HG02610 (cell line): ENCODE measurements at regions not wholly inside any gene's neighbourhood (a gene's known extent, or its start where the extent isn't known, plus 50 kb on each side); places are given as distances from the start of the nearest gene placed in this dataset.

Experiments
- ATAC-seq: cut with Tn5 transposase; IDR thresholded peaks from one replicate; pipeline ENCODE4 v1.9.1; 2021; ENCODE audit warnings: mild to moderate bottlenecking, moderate library complexity; ENCODE audit not compliant: unreplicated experiment

GRCh38 chr2:235140801-235141081 lies 188.9 kb downstream of the SH3BP4 start:
- no peak for ATAC-seq

- no peak for ATAC-seq
These were observed 189.8 kb downstream of the SH3BP4 start for GRCh38 chr2:235141411-235142128.

- ATAC-seq: no peak
These were observed 190.8 kb downstream of the SH3BP4 start for GRCh38 chr2:235142601-235143000.

GRCh38 chr2:235143789-235144188 lies 192.0 kb downstream of the SH3BP4 start:
- no peak for ATAC-seq

GRCh38 chr2:235144291-235144690 lies 192.5 kb downstream of the SH3BP4 start:
- ATAC-seq: no peak

- no peak for ATAC-seq
These were observed 194.4 kb downstream of the SH3BP4 start for GRCh38 chr2:235146206-235146605.

- ATAC-seq: no peak
These were observed 195.2 kb downstream of the SH3BP4 start for GRCh38 chr2:235146871-235147565.

GRCh38 chr2:235148201-235149170 lies 196.7 kb downstream of the SH3BP4 start:
- ATAC-seq: no peak

GRCh38 chr2:235149240-235149659 lies 197.4 kb downstream of the SH3BP4 start:
- no peak for ATAC-seq

GRCh38 chr2:235149736-235150135 lies 197.9 kb downstream of the SH3BP4 start:
- no peak for ATAC-seq

GRCh38 chr2:235151152-235151551 lies 199.3 kb downstream of the SH3BP4 start:
- no peak for ATAC-seq

- ATAC-seq: no peak
These were observed 203.3 kb downstream of the SH3BP4 start for GRCh38 chr2:235155163-235155562.

- no peak for ATAC-seq
These were observed 204.2 kb downstream of the SH3BP4 start for GRCh38 chr2:235156055-235156454.

GRCh38 chr2:235157746-235158482 lies 206.1 kb downstream of the SH3BP4 start:
- ATAC-seq: no peak

GRCh38 chr2:235160281-235160810 lies 208.5 kb downstream of the SH3BP4 start:
- ATAC-seq: no peak

- no peak for ATAC-seq
These were observed 209.7 kb downstream of the SH3BP4 start for GRCh38 chr2:235161565-235161964.

GRCh38 chr2:235162082-235162836 lies 210.4 kb downstream of the SH3BP4 start:
- no peak for ATAC-seq

GRCh38 chr2:235162837-235163197 lies 211.0 kb downstream of the SH3BP4 start:
- no peak for ATAC-seq

- ATAC-seq: no peak
These were observed 213.3 kb downstream of the SH3BP4 start for GRCh38 chr2:235165136-235165535.

GRCh38 chr2:235165631-235166030 lies 213.8 kb downstream of the SH3BP4 start:
- no peak for ATAC-seq
